ENCODE measurements at regions not wholly inside any gene's neighbourhood (a gene's known extent, or its start where the extent isn't known, plus 50 kb on each side); places are given as distances from the start of the nearest gene placed in this dataset.
"Not testable (repeated sequence)": the region's sequence is repeated elsewhere in the genome, so short reads cannot be mapped to it uniquely, and the experiment has no call there.

- no peak for DNase-seq (ENCODE audit: low spot score)
These were observed 880.3 kb upstream of the GRIA3 start for GRCh38 chrX:122303761-122304160.

GRCh38 chrX:122344816-122345215 is 839.3 kb upstream of the GRIA3 start:
- DNase-seq (ENCODE audit: low spot score), result no peak

- no peak for DNase-seq (ENCODE audit: low spot score)
These were observed 820.8 kb upstream of the GRIA3 start for GRCh38 chrX:122363112-122363795.

- not testable (repeated sequence) for DNase-seq (ENCODE audit: low spot score)
These were observed 808.5 kb upstream of the GRIA3 start for GRCh38 chrX:122375533-122375932.

GRCh38 chrX:122389005-122389404 is 795.1 kb upstream of the GRIA3 start:
- no peak for DNase-seq (ENCODE audit: low spot score)

- DNase-seq (ENCODE audit: low spot score), result no peak
These were observed 765.3 kb upstream of the GRIA3 start for GRCh38 chrX:122418758-122419157.

GRCh38 chrX:122421434-122422121 is 762.5 kb upstream of the GRIA3 start:
- DNase-seq (ENCODE audit: low spot score), result no peak

GRCh38 chrX:122422547-122422946 is 761.5 kb upstream of the GRIA3 start:
- DNase-seq (ENCODE audit: low spot score), result no peak

GRCh38 chrX:122434942-122435341 is 749.1 kb upstream of the GRIA3 start:
- no peak for DNase-seq (ENCODE audit: low spot score)

GRCh38 chrX:122439831-122440230 is 744.2 kb upstream of the GRIA3 start:
- no peak for DNase-seq (ENCODE audit: low spot score)

- DNase-seq (ENCODE audit: low spot score), result no peak
These were observed 743.2 kb upstream of the GRIA3 start for GRCh38 chrX:122440832-122441231.

GRCh38 chrX:122441451-122441850 is 742.6 kb upstream of the GRIA3 start:
- no peak for DNase-seq (ENCODE audit: low spot score)

GRCh38 chrX:122445466-122445865 is 738.6 kb upstream of the GRIA3 start:
- no peak for DNase-seq (ENCODE audit: low spot score)

- DNase-seq (ENCODE audit: low spot score), result peak; percentile 0
These were observed 719.7 kb upstream of the GRIA3 start for GRCh38 chrX:122464341-122464740.

GRCh38 chrX:122475306-122475705 is 708.8 kb upstream of the GRIA3 start:
- DNase-seq (ENCODE audit: low spot score), result no peak

GRCh38 chrX:122500556-122500955 is 683.5 kb upstream of the GRIA3 start:
- DNase-seq (ENCODE audit: low spot score), result no peak

GRCh38 chrX:122501652-122502051 is 682.4 kb upstream of the GRIA3 start:
- no peak for DNase-seq (ENCODE audit: low spot score)

GRCh38 chrX:122504026-122504425 is 680.1 kb upstream of the GRIA3 start:
- DNase-seq (ENCODE audit: low spot score), result no peak

GRCh38 chrX:122512561-122513072 is 671.5 kb upstream of the GRIA3 start:
- DNase-seq (ENCODE audit: low spot score), result no peak

GRCh38 chrX:122517786-122518185 is 666.3 kb upstream of the GRIA3 start:
- no peak for DNase-seq (ENCODE audit: low spot score)

- no peak for DNase-seq (ENCODE audit: low spot score)
These were observed 638.3 kb upstream of the GRIA3 start for GRCh38 chrX:122545778-122546177.

GRCh38 chrX:122546269-122546668 is 637.8 kb upstream of the GRIA3 start:
- no peak for DNase-seq (ENCODE audit: low spot score)

GRCh38 chrX:122552286-122552800 is 631.7 kb upstream of the GRIA3 start:
- no peak for DNase-seq (ENCODE audit: low spot score)

Data from putamen (tissue), 1 donor.